ENCODE measurements at regions not wholly inside any gene's neighbourhood (a gene's known extent, or its start where the extent isn't known, plus 50 kb on each side); places are given as distances from the start of the nearest gene placed in this dataset.

DNA sequence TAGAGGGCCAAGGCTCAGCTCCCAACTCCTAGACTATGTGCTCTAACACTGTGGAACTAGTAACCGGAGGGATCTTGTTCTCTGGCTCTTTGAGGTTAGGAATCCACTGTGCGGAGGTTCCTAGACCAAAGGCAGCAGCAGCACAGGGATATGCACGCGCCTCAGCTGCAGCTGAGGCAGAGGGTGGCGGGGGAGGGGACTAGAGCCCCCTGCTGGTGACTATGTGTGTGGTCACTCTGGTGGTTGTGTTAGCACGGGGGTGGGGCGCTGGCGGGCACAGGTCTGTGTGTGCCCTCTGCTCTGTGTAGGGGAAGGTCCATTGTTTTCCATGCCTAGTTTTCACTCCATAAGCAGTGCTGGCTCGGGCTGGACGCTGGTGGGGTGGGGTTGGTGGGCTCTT, 458.0 kb upstream of the IZUMO3 start:
- dilution Hi-C loops (cut with HindIII; ENCODE audit: low sequenced_read_pairs, unreplicated experiment): no loop called here
- no peaks in the 10 kb centered on the region for H3K4me1 ChIP-seq (ENCODE audit: control insufficient read depth, insufficient read depth, low read length)
- peak overlapping the region; percentile 43 for H2AFZ ChIP-seq (replicated peaks; ENCODE audit: low read length, poor library complexity)

More for the DNA sequence above, 458.0 kb upstream of the IZUMO3 start:
- H3K4me2 ChIP-seq (ENCODE audit: low read depth, low read length): no peak overlapping the region
- no peak overlapping the region for H3K27ac ChIP-seq (ENCODE audit: insufficient read depth, low read length)
- peaks cover 7% of the 10 kb centered on the region; the same call in 1 of the 2 replicates for H3K9me3 ChIP-seq (ENCODE audit: control insufficient read depth, insufficient read depth, low read length)
- H2BK120ac ChIP-seq (ENCODE audit: low read depth, low read length): no peak overlapping the region
- H3K14ac ChIP-seq (replicated peaks; ENCODE audit: low read depth, low read length): no peak overlapping the region
- no peak for ATAC-seq (ENCODE audit: low read depth)
- no TSS peak for BruUV-seq (replicated peaks)
- no peaks in the 10 kb centered on the region for H3K9me1 ChIP-seq (ENCODE audit: insufficient read depth, low read length)
- intact Hi-C loops (cut with micrococcal nuclease) (no loop called here), in situ Hi-C loops (cut with MboI; ENCODE audit: low sequenced_read_pairs) (no loop called here)
- H3K23ac ChIP-seq (ENCODE audit: low read depth, low read length): no peak overlapping the region
- H3K9ac ChIP-seq (ENCODE audit: low read depth, low read length): no peak overlapping the region
- no peak overlapping the region for H2BK20ac ChIP-seq (ENCODE audit: low read depth, low read length)
- DNase-seq: no peak
- ChIA-PET POLR2A (ENCODE audit: unreplicated experiment) (no interaction called here), CTCF (no interaction called here)
- H4K20me1 ChIP-seq (ENCODE audit: insufficient read depth, low read length): no peaks in the 10 kb centered on the region
- WGBS, 2 experiments (ENCODE audit: extremely low coverage in 2 of 2, insufficient read length in 1 of 2): no CpG with 5 or more reads among the region's 10 CpGs
- no peak overlapping the region for H4K91ac ChIP-seq (ENCODE audit: insufficient read depth, low read depth, low read length)
- H3K18ac ChIP-seq (ENCODE audit: low read depth, low read length): no peak overlapping the region
- no peaks in the 10 kb centered on the region for H3K79me1 ChIP-seq (ENCODE audit: low read depth in 1 of 2, low read length in 2 of 2)
- no peak overlapping the region for H3K4ac ChIP-seq (ENCODE audit: low read depth, low read length)
- H2AK9ac ChIP-seq (replicated peaks; ENCODE audit: low read depth, low read length, poor library complexity): no peak overlapping the region
- no peak overlapping the region for H2AK5ac ChIP-seq (ENCODE audit: low read depth, low read length)
- TF ChIP-seq RCOR1 (IDR thresholded peaks at IDR 0.05; ENCODE audit: insufficient replicate concordance, low read length) (no peak), NFE2L2 (IDR thresholded peaks at IDR 0.05; ENCODE audit: low read depth, low read length) (no peak), POLR2A (IDR thresholded peaks at IDR 0.05; ENCODE audit: low read depth, low read length) (no peak), CEBPB (IDR thresholded peaks at IDR 0.05; ENCODE audit: low read depth, low read length) (no peak)
- TF ChIP-seq, protein P1, sequence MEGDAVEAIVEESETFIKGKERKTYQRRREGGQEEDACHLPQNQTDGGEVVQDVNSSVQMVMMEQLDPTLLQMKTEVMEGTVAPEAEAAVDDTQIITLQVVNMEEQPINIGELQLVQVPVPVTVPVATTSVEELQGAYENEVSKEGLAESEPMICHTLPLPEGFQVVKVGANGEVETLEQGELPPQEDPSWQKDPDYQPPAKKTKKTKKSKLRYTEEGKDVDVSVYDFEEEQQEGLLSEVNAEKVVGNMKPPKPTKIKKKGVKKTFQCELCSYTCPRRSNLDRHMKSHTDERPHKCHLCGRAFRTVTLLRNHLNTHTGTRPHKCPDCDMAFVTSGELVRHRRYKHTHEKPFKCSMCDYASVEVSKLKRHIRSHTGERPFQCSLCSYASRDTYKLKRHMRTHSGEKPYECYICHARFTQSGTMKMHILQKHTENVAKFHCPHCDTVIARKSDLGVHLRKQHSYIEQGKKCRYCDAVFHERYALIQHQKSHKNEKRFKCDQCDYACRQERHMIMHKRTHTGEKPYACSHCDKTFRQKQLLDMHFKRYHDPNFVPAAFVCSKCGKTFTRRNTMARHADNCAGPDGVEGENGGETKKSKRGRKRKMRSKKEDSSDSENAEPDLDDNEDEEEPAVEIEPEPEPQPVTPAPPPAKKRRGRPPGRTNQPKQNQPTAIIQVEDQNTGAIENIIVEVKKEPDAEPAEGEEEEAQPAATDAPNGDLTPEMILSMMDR (conservative IDR thresholded peaks at IDR 0.05; ENCODE audit: low read depth, low read length): no peak
- H3K27me3 ChIP-seq (ENCODE audit: control insufficient read depth, insufficient read depth, low read length): no peaks in the 10 kb centered on the region
- H3K56ac ChIP-seq (ENCODE audit: extremely low read depth, insufficient read depth, low read length): no peak overlapping the region
- no peak overlapping the region for H2BK5ac ChIP-seq (ENCODE audit: low read depth, low read length, poor library complexity, severe bottlenecking)
- H4K5ac ChIP-seq (ENCODE audit: low read depth, low read length): no peak overlapping the region
- no peak overlapping the region for H3K4me3 ChIP-seq (ENCODE audit: insufficient read depth, low read depth, low read length)
- H2BK15ac ChIP-seq (ENCODE audit: low read depth, low read length): no peak overlapping the region
- no peak overlapping the region for H4K8ac ChIP-seq (ENCODE audit: low read depth in 2 of 2, low read length in 2 of 2)
- no peaks in the 10 kb centered on the region for H3K36me3 ChIP-seq (ENCODE audit: control insufficient read depth, insufficient read depth, low read length)

Data from IMR-90 (cell line).